ENCODE measurements at regions not wholly inside any gene's neighbourhood (a gene's known extent, or its start where the extent isn't known, plus 50 kb on each side); places are given as distances from the start of the nearest gene placed in this dataset.

GRCh38 chr2:212945526-212945925 is 205.9 kb downstream of the IKZF2 start:
- in situ Hi-C loops (cut with MboI; ENCODE audit: low sequenced_read_pairs) = no loop called here

- in situ Hi-C loops (cut with MboI; ENCODE audit: low sequenced_read_pairs) = no loop called here
These were observed 208.1 kb downstream of the IKZF2 start for GRCh38 chr2:212943351-212943750.

GRCh38 chr2:212941361-212941760 is 210.1 kb downstream of the IKZF2 start:
- in situ Hi-C loops (cut with MboI; ENCODE audit: low sequenced_read_pairs) = no loop called here

- in situ Hi-C loops (cut with MboI; ENCODE audit: low sequenced_read_pairs) = no loop called here
These were observed 210.6 kb downstream of the IKZF2 start for GRCh38 chr2:212940816-212941215.

- in situ Hi-C loops (cut with MboI; ENCODE audit: low sequenced_read_pairs) = no loop called here
These were observed 211.5 kb downstream of the IKZF2 start for GRCh38 chr2:212939777-212940531.

GRCh38 chr2:212938144-212938793 is 213.1 kb downstream of the IKZF2 start:
- in situ Hi-C loops (cut with MboI; ENCODE audit: low sequenced_read_pairs) = no loop called here

GRCh38 chr2:212936572-212936971 is 214.8 kb downstream of the IKZF2 start:
- in situ Hi-C loops (cut with MboI; ENCODE audit: low sequenced_read_pairs) = no loop called here

- in situ Hi-C loops (cut with MboI; ENCODE audit: low sequenced_read_pairs) = no loop called here
These were observed 215.7 kb downstream of the IKZF2 start for GRCh38 chr2:212935752-212936151.

GRCh38 chr2:212931271-212931670 is 220.1 kb downstream of the IKZF2 start:
- in situ Hi-C loops (cut with MboI; ENCODE audit: low sequenced_read_pairs) = no loop called here

GRCh38 chr2:212930556-212931260 is 220.7 kb downstream of the IKZF2 start:
- in situ Hi-C loops (cut with MboI; ENCODE audit: low sequenced_read_pairs) = no loop called here

GRCh38 chr2:212929971-212930370 is 221.4 kb downstream of the IKZF2 start:
- in situ Hi-C loops (cut with MboI; ENCODE audit: low sequenced_read_pairs) = no loop called here

- in situ Hi-C loops (cut with MboI; ENCODE audit: low sequenced_read_pairs) = no loop called here
These were observed 222.3 kb downstream of the IKZF2 start for GRCh38 chr2:212929116-212929515.

- in situ Hi-C loops (cut with MboI; ENCODE audit: low sequenced_read_pairs) = no loop called here
These were observed 222.7 kb downstream of the IKZF2 start for GRCh38 chr2:212928681-212929080.

- in situ Hi-C loops (cut with MboI; ENCODE audit: low sequenced_read_pairs) = no loop called here
These were observed 224.5 kb downstream of the IKZF2 start for GRCh38 chr2:212926940-212927339.

- in situ Hi-C loops (cut with MboI; ENCODE audit: low sequenced_read_pairs) = no loop called here
These were observed 228.0 kb downstream of the IKZF2 start for GRCh38 chr2:212923393-212923792.

GRCh38 chr2:212922701-212923100 is 228.7 kb downstream of the IKZF2 start:
- in situ Hi-C loops (cut with MboI; ENCODE audit: low sequenced_read_pairs) = no loop called here

- in situ Hi-C loops (cut with MboI; ENCODE audit: low sequenced_read_pairs) = no loop called here
These were observed 229.7 kb downstream of the IKZF2 start for GRCh38 chr2:212921711-212922110.

GRCh38 chr2:212921061-212921460 is 230.4 kb downstream of the IKZF2 start:
- in situ Hi-C loops (cut with MboI; ENCODE audit: low sequenced_read_pairs) = no loop called here

GRCh38 chr2:212919238-212919637 is 232.2 kb downstream of the IKZF2 start:
- in situ Hi-C loops (cut with MboI; ENCODE audit: low sequenced_read_pairs) = no loop called here

- in situ Hi-C loops (cut with MboI; ENCODE audit: low sequenced_read_pairs) = no loop called here
These were observed 233.1 kb downstream of the IKZF2 start for GRCh38 chr2:212918336-212918735.

GRCh38 chr2:212915121-212915782 is 236.2 kb downstream of the IKZF2 start:
- in situ Hi-C loops (cut with MboI; ENCODE audit: low sequenced_read_pairs) = no loop called here

All from HL-60/S4 treated with retinoic acid at 250 ng/mL for 4 days and 3 days (cell line).